HG03571 (cell line): ENCODE measurements at regions not wholly inside any gene's neighbourhood (a gene's known extent, or its start where the extent isn't known, plus 50 kb on each side); places are given as distances from the start of the nearest gene placed in this dataset.
A peak's percentile ranks its signal among the peaks of the same experiment; 100 is the strongest.

ENCODE experiments used
- ATAC-seq: cut with Tn5 transposase; IDR thresholded peaks from one replicate; pipeline ENCODE4 v1.9.1; 2021; ENCODE audit not compliant: unreplicated experiment

GRCh38 chr4:110289601-110290100 lies 91.2 kb upstream of the ELOVL6 start:
- no peak for ATAC-seq

- peak; percentile 100 for ATAC-seq
These were observed 88.7 kb upstream of the ELOVL6 start for GRCh38 chr4:110287130-110287529.

GRCh38 chr4:110278127-110278526 lies 79.7 kb upstream of the ELOVL6 start:
- ATAC-seq = no peak

- ATAC-seq = no peak
These were observed 77.5 kb upstream of the ELOVL6 start for GRCh38 chr4:110275871-110276270.

DNA sequence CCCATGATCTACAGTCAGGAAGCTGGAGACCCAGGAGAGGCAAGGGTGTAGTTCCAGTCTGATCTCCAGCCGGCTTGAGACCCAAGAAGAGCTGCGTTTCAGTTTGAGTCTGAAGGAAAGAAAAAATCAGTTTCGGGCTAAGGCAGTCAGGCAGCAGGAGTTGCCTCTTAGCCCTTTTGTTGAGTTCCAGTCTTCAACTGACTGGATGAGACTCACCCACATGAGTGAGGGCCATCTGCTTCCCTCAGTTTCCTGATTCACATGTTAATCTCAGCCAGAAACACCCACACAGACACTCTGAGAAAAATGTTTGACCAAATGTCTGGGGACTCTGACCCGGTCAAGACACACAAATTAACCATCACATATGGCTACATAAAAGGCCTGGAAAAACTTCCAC lies 73.6 kb upstream of the ELOVL6 start:
- ATAC-seq = no peak

GRCh38 chr4:110270492-110271197 lies 72.2 kb upstream of the ELOVL6 start:
- no peak for ATAC-seq

DNA sequence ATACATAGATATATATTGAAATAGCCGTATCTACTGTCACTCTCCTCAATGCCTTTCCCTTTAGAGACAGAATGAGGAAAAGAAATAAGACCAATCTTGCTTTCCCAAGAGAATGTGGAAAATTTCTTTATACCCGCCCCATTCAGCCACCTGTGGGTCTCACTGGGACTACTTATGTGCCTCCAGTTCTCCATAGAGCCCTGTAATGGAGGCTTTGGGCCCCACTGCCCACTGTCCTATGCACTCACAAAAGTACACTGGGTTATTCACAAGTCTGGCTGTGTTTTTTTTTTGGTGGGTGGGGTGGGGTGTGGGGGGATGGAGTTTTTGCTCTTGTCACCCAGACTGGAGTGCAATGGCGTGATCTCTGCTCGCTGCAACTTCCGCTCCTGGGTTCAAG lies 70.4 kb upstream of the ELOVL6 start:
- ATAC-seq = no peak

DNA sequence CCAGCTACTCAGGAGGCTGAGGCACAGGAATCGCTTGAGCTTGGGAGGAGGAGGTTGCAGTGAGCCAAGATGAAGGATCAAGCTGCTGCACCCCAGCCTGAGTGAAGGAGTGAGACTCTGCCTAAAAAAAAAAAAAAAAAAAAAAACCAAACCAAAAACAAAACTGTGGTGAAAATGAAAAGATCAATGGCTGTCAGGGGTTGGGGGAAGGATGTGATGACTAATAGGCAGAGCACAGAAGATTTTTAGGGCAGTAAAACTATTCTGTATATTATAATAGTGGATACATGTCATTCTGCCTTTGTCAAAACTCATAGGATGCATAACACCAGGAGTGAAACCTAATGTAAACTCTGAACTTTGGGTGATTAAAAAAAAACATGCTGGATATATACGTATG lies 69.9 kb upstream of the ELOVL6 start:
- no peak for ATAC-seq

GRCh38 chr4:110266136-110266535 lies 67.7 kb upstream of the ELOVL6 start:
- no peak for ATAC-seq

DNA sequence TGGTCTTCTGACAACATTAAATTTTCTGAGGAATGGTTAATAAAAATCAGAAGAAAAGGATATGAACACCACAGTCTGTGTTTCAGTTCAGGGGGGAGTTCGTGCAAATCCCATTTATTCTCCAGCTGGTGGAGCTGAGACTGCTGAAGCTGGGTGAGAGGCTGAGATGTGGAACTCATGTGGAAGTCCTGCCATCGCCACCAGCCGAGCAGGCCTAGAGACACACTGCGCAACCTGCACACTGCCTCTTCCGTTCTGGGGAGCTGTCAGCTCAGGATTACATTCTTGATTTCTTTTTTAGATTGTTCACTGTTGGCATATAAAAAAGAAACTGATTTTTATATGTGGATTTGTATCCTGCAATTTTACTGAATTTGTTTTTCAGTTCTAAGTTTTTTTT lies 66.6 kb upstream of the ELOVL6 start:
- ATAC-seq = no peak

DNA sequence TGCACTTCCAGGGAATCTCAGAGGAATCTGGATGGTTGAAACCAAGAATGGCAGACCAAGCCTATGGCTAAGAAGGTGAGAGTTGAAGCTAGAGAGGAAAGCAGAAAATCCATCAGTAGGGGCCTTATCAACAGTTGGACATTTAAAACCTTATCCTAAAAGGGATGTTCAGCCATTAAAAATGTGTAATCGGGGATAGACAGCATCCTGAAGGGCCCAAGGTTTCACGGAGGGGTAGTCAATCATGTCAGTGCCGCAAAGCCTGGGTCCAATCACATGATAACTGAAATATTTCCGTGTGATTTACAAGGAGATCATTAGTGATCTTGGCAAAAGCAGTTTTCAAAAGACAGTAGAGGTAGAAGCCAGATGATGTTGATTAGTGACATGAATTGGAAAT lies 61.9 kb upstream of the ELOVL6 start:
- no peak for ATAC-seq

DNA sequence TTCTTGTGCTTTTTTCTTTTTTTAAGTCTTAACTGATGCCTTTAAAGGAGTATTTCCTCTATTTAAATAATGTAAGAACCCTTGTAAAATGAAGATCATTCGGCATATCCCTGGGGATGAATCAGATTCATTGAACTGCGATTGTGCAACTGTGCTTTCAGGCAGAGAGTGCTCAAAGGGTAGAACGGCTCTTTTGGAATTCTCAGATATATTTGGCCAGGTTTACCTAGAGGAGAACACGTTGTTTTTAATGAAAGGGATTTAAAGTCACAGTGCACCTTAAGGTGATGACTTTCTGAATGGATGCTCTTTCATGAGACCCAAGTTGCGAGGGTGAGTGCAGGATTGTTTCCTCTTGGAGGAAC lies 51.6 kb upstream of the ELOVL6 start:
- ATAC-seq = no peak

DNA sequence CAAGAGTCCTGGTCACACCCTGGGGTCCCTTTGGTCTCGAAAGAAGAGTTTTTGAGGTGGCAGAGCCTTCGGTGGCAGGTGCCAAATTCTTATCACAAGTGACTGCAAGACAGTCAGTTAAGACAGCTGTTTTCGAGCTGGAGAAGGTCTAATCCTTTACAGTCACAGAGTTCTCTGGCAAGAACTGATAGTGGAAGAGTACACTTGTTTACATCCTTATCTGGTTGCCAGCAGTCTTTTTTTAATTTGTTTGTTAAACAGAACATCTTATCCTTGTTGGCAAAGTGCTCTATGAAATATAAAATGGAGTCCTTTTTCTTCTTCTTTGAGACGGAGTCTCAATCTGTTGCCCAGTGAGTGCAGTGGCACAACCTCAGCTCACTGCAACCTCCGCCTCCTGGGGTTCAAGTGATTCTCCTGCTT lies 50.4 kb upstream of the ELOVL6 start:
- no peak for ATAC-seq
